Sigmoid colon (tissue), 4 donors: ENCODE measurements at regions not wholly inside any gene's neighbourhood (a gene's known extent, or its start where the extent isn't known, plus 50 kb on each side); places are given as distances from the start of the nearest gene placed in this dataset.

Experiments used
- CTCF ChIP-seq, 4 experiments: fragments of 450-650 bp in 3 of 4; fragments of 200-600 bp in 1 of 4; IDR thresholded peaks; one replicate each; pipeline ENCODE4 v1.5.1; 2016 to 2019; ENCODE audit warnings: antibody characterized with exemption in 4 of 4, mild to moderate bottlenecking in 3 of 4, moderate library complexity in 2 of 4
- EP300 ChIP-seq, 4 donors: sonication (generic); formaldehyde crosslinking; IDR thresholded peaks; one replicate each; pipeline ENCODE4 v1.6.1; 2017; ENCODE audit warnings: antibody characterized with exemption in 4 of 4
- POLR2A ChIP-seq, 2 donors: fragments of 450-650 bp; IDR thresholded peaks; one replicate each; pipeline ENCODE4 v1.6.1; 2016; ENCODE audit warnings: antibody characterized with exemption in 2 of 2, mild to moderate bottlenecking in 2 of 2, moderate library complexity in 2 of 2
- POLR2AphosphoS5 ChIP-seq, 4 donors: sonication (generic); formaldehyde crosslinking; IDR thresholded peaks; one replicate each; pipeline ENCODE4 v1.6.1; 2017; ENCODE audit warnings: antibody characterized with exemption in 4 of 4

GRCh38 chr15:55005679-55006078, 191.1 kb downstream of the RSL24D1 start:
- no peak for TF ChIP-seq POLR2A (IDR thresholded peaks at IDR 0.05)
- no peak for TF ChIP-seq CTCF (IDR thresholded peaks at IDR 0.05)
- TF ChIP-seq POLR2AphosphoS5 (IDR thresholded peaks at IDR 0.05), result no peak
- no peak for TF ChIP-seq EP300 (IDR thresholded peaks at IDR 0.05)
